ENCODE measurements at regions not wholly inside any gene's neighbourhood (a gene's known extent, or its start where the extent isn't known, plus 50 kb on each side); places are given as distances from the start of the nearest gene placed in this dataset.

- Histone ChIP-seq H3K4me2 (ENCODE audit: low read length) (no peak overlapping the region), H3K4me3 (ENCODE audit: insufficient read depth, low read depth, low read length) (no peak overlapping the region), H3K27ac (ENCODE audit: low read depth, low read length) (no peak overlapping the region), H3K79me2 (ENCODE audit: insufficient read depth, low read length) (no peaks in the 10 kb centered on the region), H4K20me1 (ENCODE audit: insufficient read depth, low read length) (no peaks in the 10 kb centered on the region), H2AFZ (ENCODE audit: low read depth, low read length) (no peak overlapping the region), H3K4me1 (ENCODE audit: insufficient read depth, low read length) (no peaks in the 10 kb centered on the region), H3K9ac (ENCODE audit: low read length) (no peak overlapping the region), H3K36me3 (ENCODE audit: insufficient read depth, low read length) (no peaks in the 10 kb centered on the region), H3K27me3 (ENCODE audit: insufficient read depth, low read length) (no peaks in the 10 kb centered on the region), H3K9me3 (ENCODE audit: insufficient read depth, low read depth, low read length) (no peaks in the 10 kb centered on the region)
- no peak for FAIRE-seq
- H3K27me3 Mint-ChIP-seq (ENCODE audit: low read depth, unreplicated experiment) = no peaks in the 10 kb centered on the region
- peaks cover 14% of the 10 kb centered on the region for H3K4me1 Mint-ChIP-seq (ENCODE audit: low read depth, unreplicated experiment)
- no peak for DNase-seq (ENCODE audit: low read depth)
- H3K4me3 Mint-ChIP-seq (ENCODE audit: unreplicated experiment) = no peak overlapping the region
- H3K9me3 Mint-ChIP-seq (ENCODE audit: unreplicated experiment) = peaks cover 2% of the 10 kb centered on the region
- no peak overlapping the region for H3K27ac Mint-ChIP-seq (ENCODE audit: unreplicated experiment)
- TF ChIP-seq EZH2 (IDR thresholded peaks at IDR 0.05; ENCODE audit: insufficient read depth, low read length) (no peak), CTCF (IDR thresholded peaks at IDR 0.05; ENCODE audit: insufficient read depth, low read depth, low read length) (no peak)
- no peaks in the 10 kb centered on the region for H3K36me3 Mint-ChIP-seq (ENCODE audit: low read depth, unreplicated experiment)
These were observed 228.8 kb upstream of the PIK3R1 start for GRCh38 chr5:67986761-67987160.

GRCh38 chr5:67985686-67986387 is 229.7 kb upstream of the PIK3R1 start:
- peak; percentile 17 for FAIRE-seq
- no peak overlapping the region for H2AFZ ChIP-seq (ENCODE audit: low read depth, low read length)
- peak; percentile 25 for DNase-seq (ENCODE audit: low read depth)
- Mint-ChIP-seq H3K36me3 (ENCODE audit: low read depth, unreplicated experiment) (no peaks in the 10 kb centered on the region), H3K27ac (ENCODE audit: unreplicated experiment) (no peak overlapping the region), H3K27me3 (ENCODE audit: low read depth, unreplicated experiment) (no peaks in the 10 kb centered on the region), H3K4me3 (ENCODE audit: unreplicated experiment) (no peak overlapping the region), H3K9me3 (ENCODE audit: unreplicated experiment) (peaks cover 2% of the 10 kb centered on the region), H3K4me1 (ENCODE audit: low read depth, unreplicated experiment) (peaks cover 14% of the 10 kb centered on the region)
- H3K4me2 ChIP-seq (ENCODE audit: low read length) = no peak overlapping the region
- no peak overlapping the region for H3K4me3 ChIP-seq (ENCODE audit: insufficient read depth, low read depth, low read length)
- no peaks in the 10 kb centered on the region for H3K36me3 ChIP-seq (ENCODE audit: insufficient read depth, low read length)
- H4K20me1 ChIP-seq (ENCODE audit: insufficient read depth, low read length) = no peaks in the 10 kb centered on the region
- H3K9ac ChIP-seq (ENCODE audit: low read length) = no peak overlapping the region
- H3K27me3 ChIP-seq (ENCODE audit: insufficient read depth, low read length) = no peaks in the 10 kb centered on the region
- no peaks in the 10 kb centered on the region for H3K9me3 ChIP-seq (ENCODE audit: insufficient read depth, low read depth, low read length)
- no peak overlapping the region for H3K27ac ChIP-seq (ENCODE audit: low read depth, low read length)
- H3K4me1 ChIP-seq (ENCODE audit: insufficient read depth, low read length) = no peaks in the 10 kb centered on the region
- TF ChIP-seq CTCF (IDR thresholded peaks at IDR 0.05; ENCODE audit: insufficient read depth, low read depth, low read length) = no peak
- TF ChIP-seq EZH2 (IDR thresholded peaks at IDR 0.05; ENCODE audit: insufficient read depth, low read length) = no peak
- no peaks in the 10 kb centered on the region for H3K79me2 ChIP-seq (ENCODE audit: insufficient read depth, low read length)

- no peak overlapping the region for H3K4me3 ChIP-seq (ENCODE audit: insufficient read depth, low read depth, low read length)
- Mint-ChIP-seq H3K4me3 (ENCODE audit: unreplicated experiment) (no peak overlapping the region), H3K27me3 (ENCODE audit: low read depth, unreplicated experiment) (no peaks in the 10 kb centered on the region), H3K9me3 (ENCODE audit: unreplicated experiment) (no peaks in the 10 kb centered on the region), H3K27ac (ENCODE audit: unreplicated experiment) (no peak overlapping the region), H3K4me1 (ENCODE audit: low read depth, unreplicated experiment) (peaks cover 14% of the 10 kb centered on the region), H3K36me3 (ENCODE audit: low read depth, unreplicated experiment) (no peaks in the 10 kb centered on the region)
- no peaks in the 10 kb centered on the region for H3K79me2 ChIP-seq (ENCODE audit: insufficient read depth, low read length)
- no peak overlapping the region for H2AFZ ChIP-seq (ENCODE audit: low read depth, low read length)
- no peak overlapping the region for H3K4me2 ChIP-seq (ENCODE audit: low read length)
- no peaks in the 10 kb centered on the region for H3K27me3 ChIP-seq (ENCODE audit: insufficient read depth, low read length)
- no peak for DNase-seq (ENCODE audit: low read depth)
- no peaks in the 10 kb centered on the region for H3K9me3 ChIP-seq (ENCODE audit: insufficient read depth, low read depth, low read length)
- no peak overlapping the region for H3K9ac ChIP-seq (ENCODE audit: low read length)
- TF ChIP-seq EZH2 (IDR thresholded peaks at IDR 0.05; ENCODE audit: insufficient read depth, low read length) (no peak), CTCF (IDR thresholded peaks at IDR 0.05; ENCODE audit: insufficient read depth, low read depth, low read length) (no peak)
- no peak for FAIRE-seq
- no peaks in the 10 kb centered on the region for H4K20me1 ChIP-seq (ENCODE audit: insufficient read depth, low read length)
- no peaks in the 10 kb centered on the region for H3K4me1 ChIP-seq (ENCODE audit: insufficient read depth, low read length)
- no peak overlapping the region for H3K27ac ChIP-seq (ENCODE audit: low read depth, low read length)
- no peaks in the 10 kb centered on the region for H3K36me3 ChIP-seq (ENCODE audit: insufficient read depth, low read length)
These were observed 231.0 kb upstream of the PIK3R1 start for GRCh38 chr5:67984546-67984945.

All from astrocyte (in vitro differentiated cells and primary cell).